HG03103 (cell line): ENCODE measurements at regions not wholly inside any gene's neighbourhood (a gene's known extent, or its start where the extent isn't known, plus 50 kb on each side); places are given as distances from the start of the nearest gene placed in this dataset.
"Not testable (repeated sequence)": the region's sequence is repeated elsewhere in the genome, so short reads cannot be mapped to it uniquely, and the experiment has no call there.

Experiments used
- ATAC-seq: cut with Tn5 transposase; IDR thresholded peaks from one replicate; pipeline ENCODE4 v1.9.1; 2021; ENCODE audit warnings: low read depth; ENCODE audit not compliant: unreplicated experiment

DNA sequence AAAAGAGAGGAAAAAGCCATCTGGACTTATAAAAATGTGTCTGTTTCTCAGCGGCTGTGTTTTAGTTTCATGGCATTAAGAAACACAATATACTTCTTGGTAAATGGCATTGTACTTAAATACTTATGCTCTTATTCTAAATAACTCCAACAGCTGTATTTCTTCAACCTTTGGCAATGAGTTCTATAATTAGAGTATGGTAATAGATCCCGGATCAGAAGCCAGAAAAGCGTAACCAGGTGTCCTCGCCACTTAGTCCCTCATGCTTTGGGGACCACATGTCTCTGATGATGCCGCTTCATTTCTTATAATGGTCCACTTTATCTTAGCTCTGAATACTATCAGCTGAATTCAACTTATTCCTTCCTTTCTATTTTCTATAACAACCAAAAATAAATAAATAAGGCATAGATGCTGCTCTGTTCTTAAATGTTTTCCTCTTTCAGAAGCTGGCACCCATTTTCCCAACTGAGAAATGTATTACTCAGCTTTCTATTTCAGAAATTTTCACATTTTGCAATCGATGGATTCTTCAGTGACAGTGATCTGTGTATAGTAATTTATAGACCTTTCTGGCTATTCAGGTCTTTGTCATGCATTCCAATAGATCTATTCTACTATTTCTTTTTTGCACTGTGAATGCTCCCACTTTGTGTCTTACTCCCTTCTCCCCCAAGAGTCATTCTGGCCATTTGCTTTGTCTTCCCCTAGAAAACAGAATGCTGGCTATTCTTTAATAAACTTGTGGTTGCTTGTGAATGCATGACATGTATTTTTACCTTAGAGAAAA lies 87.6 kb upstream of the KBTBD8 start:
- no peak for ATAC-seq

DNA sequence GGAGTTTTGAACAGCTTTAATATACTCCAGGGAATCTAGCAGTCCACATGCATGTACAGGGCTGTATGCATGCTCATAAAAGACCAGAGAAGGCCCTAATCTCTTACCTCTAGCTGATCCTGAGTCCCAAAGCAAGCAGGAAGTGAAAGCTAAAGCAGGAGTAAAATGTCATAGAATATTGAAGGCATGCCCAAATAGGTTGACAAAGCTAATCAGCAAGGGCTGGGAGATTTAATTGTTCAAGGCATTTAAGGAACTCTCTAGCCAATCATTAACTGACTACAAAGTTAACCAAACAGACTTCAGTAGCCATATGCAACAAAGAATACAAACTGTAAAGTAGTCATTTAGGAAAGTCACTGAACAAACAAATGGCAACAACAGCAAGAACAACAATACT lies 85.8 kb upstream of the KBTBD8 start:
- ATAC-seq, result no peak

DNA sequence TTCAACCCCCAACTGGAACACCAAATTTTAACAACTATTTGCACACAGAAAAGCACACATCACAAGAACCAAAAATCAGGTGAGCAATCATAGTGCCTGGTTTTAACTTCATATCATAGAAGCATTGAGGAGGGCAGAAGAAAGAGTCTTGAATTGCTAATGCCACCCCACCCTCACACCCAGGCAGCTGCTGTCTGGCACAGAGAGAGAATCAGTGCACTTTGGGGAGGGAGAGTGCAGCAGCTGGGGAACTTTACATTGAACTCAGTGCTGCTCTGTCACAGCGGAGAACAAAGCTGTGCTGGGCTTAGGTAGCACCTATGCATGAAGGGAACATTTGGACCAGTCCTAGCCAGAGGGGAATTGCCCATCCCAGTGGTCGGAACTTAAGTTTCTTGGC lies 76.0 kb upstream of the KBTBD8 start:
- ATAC-seq, result no peak

DNA sequence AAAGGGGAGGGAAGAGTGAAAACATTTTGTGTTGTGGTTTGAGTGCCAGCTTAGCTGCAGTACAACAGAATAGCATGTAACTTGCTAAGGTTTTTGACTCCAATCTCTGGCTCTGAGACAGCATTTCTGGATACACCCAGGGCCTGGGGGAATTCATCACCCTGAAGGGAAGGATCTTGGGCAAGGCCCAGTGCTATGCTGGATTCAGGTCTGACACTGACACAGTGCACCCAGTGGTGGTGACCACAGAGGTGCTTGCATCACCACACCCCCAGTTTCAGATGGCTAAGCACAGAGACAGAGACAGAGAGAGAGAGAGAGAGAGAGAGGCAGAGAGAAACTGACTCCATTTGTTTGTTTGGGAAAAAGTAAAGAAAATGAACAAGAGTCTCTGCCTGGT lies 74.1 kb upstream of the KBTBD8 start:
- no peak for ATAC-seq

DNA sequence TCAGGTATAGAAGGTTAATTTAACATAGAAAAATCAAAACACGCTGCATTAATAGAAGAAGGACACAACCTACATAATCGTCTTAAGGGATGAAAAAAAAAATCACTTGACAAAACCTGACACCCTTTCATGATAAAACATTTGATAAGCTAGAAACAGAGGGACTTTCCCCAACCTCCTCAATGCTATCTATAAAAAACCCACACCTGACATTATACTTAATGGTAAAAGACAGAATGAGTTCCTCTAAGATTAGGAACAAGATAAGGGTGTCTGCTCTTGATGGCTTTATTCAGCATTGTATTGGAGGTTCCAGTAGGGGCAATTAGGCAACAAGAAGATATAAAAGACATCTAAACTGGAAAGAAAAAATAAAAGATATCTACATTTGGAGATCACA lies 69.9 kb upstream of the KBTBD8 start:
- ATAC-seq, result no peak

DNA sequence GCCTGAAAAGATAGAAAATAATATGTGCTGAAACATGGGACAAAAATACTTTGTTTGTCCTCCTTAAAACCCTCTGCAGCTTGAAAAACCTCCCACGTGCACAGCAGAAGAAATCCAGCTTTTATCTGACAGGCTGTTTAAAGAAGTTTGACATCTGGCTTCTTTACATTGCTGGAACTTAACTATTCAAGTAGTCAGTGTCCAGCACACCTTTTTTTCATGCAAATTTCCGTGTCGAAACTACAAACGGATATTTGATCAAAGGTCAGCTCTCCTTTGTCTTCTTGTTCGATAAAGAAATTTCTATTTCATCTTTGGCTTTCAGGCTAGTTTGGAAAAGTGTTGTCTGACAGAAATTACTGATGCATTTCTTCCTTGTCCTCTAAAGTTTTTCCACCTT lies 66.8 kb upstream of the KBTBD8 start:
- ATAC-seq, result no peak

DNA sequence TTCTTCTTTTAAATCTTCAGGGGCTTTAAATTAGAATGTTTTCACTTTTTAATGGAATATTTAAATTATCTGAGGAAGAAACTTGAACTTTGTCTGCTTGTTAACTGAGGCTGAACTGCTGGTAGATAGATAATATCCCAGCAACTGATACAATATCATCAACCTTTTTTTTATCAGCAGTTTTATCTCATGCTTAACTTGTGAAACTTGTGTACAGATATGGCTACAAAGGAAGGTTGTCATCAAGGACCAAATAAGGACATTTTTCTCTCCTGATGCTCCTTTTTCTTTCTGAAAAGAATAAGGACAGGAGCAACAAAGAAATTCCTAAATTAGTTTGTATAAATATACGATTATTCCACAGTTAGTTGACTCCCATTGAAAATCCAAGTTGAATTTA lies 66.4 kb upstream of the KBTBD8 start:
- no peak for ATAC-seq

DNA sequence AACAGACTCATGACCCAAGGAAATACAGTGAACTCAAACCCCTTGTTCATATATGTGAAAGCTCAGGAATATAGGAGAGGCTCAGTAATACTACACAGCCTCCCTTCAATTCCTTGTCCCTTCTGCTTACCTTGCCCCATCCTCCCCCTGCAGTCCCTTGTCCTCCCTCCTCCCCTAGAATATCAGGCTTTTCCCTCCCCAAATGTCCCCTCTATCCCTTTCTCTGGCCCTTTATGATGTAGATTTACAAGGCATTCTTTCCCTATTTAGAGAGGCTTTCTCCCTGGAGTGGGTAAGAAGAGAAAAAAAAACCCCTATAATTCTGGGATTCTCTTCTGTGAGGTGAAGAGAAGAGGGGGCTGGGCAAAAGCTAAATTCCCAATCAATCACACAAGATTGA lies 64.9 kb upstream of the KBTBD8 start:
- ATAC-seq, result no peak

DNA sequence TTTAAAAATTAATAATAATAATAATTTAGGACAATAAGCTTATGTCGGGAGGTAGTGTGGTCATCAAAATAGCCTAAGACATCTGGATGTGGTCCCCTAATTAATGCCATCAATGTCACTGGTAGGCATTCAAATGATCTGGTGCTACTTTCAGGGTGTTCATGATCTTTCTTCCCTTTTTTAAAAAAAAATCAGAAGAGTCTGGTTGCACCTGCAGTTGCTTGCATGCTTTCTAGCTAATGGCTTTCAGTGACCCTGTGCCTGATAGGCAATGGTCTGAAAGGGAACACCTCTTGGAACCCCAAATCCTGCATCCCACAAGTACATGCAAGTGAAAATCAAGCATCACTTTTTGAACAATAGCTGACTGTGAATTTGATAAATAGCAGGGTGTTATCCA lies 64.1 kb upstream of the KBTBD8 start:
- ATAC-seq, result no peak

DNA sequence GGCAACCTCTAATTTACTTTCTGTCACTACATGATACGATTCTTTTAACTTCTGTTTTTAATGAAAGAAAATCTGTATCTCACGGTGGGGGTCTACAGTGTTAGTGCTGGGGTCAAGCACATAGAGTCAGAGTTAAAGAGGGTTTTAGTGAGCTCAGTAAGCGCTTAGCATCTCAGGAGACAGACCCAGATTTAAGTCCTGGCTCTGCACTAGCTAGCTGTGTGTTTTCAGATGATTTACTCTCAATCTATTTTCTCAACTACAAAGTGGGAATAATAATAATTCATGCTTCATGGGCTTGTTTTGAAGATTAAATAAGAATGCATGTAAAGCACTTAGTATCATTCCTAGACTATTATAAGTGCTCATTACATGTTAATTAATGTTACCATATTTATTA lies 63.4 kb upstream of the KBTBD8 start:
- ATAC-seq, result no peak

DNA sequence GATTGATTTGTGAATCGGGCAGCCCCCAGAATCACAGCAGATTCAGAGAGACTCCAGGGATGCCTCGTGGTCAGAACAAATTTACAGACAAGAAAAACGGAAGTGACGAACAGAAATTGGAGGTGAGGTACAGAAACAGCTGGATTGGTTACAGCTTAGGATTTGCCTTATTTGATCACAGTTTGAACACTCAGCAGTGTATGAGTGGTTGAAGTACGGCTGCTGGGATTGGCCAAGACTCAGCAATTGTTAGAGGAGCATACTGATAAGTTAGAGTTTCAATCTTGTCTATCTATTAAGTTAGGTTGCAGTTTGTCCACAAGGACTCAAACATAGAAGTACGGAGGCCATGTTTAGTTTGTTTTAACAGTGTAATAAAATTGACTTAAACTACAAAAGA lies 61.1 kb upstream of the KBTBD8 start:
- ATAC-seq, result not testable (repeated sequence)

DNA sequence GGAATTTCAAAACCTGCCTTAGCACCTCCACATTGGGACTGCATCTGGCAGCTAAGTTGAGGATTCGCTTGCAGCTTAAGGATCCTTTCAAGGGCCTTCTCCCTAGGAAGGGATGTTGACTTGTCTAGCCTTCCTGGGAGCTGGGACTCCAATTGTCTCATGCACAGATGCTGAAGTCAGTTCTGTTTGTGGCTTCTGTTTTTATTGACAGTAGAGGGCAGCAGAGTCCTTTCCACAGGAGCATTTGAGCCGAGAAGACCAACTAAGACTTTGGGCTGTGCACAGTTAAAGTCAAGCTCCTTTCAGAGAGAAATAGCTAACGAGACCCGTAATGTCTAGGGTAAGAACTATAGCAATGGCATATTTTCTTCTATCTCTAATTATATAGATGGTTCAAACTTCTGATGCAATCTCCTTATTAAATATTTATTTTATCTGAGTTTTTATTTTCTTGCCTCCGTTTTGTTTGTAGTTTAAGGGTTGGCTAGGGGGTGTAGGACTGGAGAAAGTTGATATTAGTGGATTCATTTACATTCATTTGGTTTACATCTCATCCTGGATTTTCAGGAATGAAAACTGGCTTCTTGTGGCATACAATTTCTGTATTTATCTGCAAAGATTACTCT lies 59.7 kb upstream of the KBTBD8 start:
- ATAC-seq, result peak; percentile 87

DNA sequence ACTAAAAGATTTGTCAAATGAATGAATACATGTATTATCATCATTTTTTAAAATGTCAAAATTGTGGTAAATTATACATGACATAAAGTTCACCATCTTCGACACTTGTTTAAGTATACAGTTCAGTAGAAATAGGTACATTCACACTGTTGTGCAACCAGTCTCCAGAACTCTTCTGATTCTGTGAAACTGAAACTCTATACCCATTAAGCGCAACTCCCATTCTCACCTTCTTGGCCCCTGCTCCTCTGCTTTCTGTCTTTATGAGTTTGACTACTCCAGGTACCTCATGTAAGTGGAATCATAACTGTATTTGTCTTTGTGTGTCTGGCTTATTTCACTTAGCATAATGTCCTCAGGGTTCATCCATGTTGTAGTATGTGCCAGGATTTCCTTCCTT lies 50.1 kb upstream of the KBTBD8 start:
- ATAC-seq, result no peak
